Right renal cortex interstitium (tissue), 3 donors: ENCODE measurements at regions not wholly inside any gene's neighbourhood (a gene's known extent, or its start where the extent isn't known, plus 50 kb on each side); places are given as distances from the start of the nearest gene placed in this dataset.

Experiments used
- DNase-seq, 3 donors: peaks; one replicate each; pipeline ENCODE4 v3.0.0-alpha.2; 2013; ENCODE audit warnings: low read depth in 3 of 3, low spot score in 2 of 3

DNA sequence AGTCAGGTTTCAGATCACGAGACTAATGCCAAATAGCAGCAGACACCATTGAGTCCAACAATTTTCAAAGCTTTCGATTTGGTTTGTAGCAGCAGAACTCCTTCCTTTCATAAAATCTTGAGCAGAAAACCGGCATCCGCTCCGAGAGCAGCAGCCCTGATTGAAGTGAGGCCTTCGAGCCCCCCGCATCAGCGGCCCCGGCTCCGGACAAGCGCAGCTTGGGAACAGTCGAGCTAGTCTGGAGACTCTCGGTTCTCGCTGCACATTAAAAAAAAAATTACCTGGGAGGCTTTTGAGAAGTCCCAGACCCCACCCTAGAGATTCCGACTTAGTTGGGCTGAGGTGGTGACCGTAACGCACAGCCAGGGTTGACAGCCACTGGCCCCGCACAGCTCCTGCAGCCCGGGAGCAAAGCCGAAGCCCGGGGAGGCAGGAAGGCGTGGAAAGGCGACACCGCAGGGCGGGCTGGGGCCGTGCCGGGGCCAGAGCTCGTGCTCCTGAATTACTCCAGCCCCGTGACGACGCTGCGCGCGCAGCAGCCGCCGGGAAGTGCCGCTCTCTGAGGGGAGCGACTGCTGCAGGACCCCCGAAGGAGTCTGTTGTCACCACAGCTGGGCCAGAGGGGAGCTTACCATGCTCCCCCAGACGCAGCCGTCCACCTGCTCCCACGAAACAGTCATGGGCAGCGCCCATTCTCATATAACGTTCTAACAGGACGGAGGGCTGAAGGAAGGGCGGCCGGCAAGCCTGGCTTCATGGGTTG lies 57.8 kb downstream of the SPATA19 start:
- no peak for DNase-seq

DNA sequence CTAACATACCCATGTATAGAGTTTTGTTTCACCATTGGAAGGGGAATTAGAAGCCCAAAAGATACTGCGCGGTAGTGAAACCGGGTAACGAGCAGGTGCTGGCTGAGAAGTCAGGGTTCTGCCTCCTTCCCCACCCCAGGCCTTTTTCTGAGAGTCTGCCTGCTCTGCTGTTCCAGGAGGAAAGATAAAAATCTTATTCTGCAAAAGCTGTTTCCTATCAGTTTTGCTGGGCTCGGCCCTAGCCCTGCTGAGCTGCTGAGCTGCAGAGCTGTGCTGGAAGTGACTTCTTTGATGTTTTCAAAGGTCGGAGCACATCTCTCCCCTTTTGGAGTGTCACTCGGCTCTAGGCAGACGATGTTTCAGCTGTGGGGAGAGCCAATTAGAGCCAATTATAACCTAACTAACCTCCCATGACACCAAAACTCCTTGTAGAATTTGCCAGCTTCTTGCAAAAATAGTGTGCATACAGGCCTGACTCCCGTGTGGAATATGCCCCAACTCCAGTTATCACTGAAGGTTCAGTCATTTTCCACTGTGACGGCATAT lies 59.4 kb downstream of the SPATA19 start:
- no peak for DNase-seq

DNA sequence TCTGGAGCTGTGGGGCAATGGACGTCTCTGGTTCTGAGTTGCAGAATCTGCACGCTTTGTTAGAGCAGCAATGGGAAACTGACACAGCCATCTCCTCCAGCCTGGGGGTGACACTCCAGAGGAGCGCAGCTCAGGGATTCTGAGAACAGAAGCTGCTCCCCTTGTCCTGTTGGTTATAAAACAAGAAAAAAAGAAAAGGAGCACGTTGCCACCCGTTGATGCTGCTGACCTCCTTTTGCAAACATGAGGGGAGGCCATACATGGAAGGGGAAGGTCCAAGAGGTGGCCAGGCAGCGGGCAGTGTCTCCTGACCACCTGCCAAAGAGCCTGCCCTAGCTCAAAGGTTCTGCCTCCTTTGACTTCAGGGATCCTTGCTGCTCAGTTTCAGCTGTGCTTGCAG lies 61.0 kb downstream of the SPATA19 start:
- DNase-seq: no peak

DNA sequence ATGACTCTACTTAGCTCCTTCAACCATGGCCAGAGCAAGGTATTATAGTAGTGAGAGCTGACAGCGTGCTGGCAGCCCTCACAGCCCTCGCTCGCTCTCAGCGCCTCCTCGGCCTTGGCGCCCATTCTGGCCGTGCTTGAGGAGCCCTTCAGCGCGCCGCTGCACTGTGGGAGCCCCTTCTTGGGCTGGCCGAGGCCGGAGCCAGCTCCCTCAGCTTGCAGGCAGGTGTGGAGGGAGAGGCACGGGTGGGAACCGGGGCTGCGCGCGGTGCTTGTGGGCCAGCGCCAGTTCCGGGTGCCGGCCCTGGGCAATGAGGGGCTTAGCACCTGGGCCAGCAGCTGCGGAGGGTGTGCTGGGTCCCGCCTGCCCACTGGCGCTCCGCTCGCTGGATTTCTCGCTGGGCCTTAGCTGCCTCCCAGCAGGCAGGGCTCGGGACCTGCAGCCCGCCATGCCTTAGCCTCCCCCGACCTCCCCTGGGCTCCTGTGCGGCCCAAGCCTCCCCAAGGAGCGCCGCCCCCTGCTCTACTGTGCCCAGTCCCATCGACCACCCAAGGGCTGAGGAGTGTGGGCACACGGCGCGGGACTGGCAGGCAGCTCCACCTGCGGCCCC lies 63.1 kb downstream of the SPATA19 start:
- no peak for DNase-seq

DNA sequence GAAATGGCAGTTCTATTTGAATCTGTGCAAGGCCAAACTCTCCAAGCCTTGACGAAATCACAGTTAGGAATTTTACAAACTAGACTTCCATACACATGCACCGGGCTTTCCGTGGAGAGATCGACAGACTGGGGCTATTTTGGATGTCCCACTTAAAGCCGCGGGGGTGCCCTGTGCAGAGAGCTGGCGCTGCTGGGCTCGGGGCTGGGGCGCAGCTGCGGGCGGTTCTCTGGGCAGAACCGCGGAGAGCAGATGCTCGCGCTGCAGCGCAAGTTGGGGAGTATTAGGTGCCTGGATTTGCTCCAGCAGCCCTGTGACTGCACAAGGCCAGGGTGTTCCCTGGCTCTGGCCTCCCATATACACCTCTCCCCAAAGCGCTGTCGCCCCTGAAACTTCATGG lies 67.2 kb downstream of the SPATA19 start:
- no peak for DNase-seq

DNA sequence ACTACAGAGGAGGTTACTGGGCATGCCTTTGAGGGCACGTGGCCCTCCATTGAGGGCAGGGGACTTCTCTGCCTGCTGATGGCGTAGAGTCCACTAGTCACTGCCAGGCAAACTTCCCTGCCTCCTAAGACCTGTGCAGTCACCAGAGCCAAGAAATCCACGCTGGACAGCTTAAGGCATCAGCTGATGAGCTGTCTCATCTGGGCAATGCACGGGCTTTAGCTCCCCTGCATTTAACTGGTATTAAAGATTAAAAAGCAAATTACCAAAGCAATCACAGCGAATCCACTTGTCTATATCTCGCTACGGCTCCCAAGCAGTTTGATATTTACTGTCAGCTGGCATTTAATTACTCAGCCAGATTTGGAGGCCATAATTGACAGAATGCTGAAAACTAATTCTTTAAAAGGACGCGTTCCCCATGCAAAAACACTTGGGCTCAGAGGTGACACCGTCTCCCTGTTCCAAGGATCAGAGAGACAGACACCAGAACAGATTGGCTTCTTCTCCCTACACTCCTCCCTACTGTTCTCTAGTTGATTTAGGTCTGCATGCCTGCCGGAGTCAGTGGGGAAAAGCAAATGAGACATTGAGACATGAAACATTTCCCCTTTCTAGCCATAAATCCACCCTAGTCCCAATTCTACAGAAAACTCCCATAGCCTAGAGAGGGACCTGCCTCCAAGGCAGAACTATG lies 68.5 kb downstream of the SPATA19 start:
- no peak for DNase-seq

DNA sequence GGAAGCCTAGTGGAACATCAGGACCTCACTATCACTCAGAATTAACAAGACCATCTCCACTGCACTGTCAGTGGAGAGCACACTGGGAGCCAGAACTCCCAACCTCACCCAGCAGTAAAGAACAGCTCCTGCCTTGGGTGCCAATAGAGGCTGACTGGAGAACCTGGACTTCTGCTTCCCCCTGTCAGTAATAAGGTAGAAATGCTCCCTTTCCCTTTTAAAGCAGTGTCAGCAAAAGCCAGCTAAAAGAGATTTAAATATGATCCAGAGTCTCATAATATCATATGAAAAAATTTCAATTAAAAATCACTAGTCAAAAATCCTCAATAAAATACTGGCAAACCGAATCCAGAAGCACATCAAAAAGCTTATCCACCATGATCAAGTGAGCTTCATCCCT lies 82.8 kb downstream of the SPATA19 start:
- DNase-seq: no peak

DNA sequence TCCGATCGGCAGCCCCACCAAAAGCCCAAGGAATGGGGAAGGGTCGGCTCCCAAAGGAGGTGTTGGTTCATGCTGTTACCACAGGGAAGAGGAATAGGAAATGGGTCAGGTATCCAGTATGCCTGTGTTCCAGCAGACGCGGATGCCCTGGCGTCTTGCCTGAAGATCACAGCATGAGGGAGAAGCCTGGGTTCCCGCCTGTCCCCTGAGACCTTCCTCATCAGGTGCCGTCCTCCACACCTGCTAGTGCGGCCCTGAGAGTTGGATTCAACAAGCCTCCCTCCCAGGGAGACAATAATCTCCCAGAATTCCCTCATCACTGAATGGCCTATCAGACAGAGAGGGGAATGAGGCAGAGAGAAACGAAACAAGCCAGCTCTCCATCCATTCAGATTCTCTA lies 92.2 kb downstream of the SPATA19 start:
- DNase-seq: no peak

DNA sequence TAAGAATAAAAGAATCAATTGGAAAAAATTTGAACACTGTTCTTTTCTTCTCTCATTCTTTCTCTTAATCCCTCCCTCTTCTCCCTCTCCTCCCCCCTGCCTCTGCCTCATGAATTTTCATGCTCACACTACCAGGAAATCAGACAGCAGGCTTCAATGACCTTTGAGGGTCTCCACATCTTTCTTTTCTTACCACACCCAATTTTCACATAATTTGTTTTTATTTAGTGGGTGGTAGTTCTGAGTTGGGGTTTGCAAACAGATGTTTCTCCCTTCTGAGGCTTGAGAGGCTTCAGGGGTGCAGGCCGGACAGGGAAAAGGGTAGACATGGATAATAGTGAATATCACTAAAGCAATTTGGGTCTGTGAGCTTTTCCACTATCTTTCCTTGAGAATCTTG lies 95.5 kb downstream of the SPATA19 start:
- no peak for DNase-seq

DNA sequence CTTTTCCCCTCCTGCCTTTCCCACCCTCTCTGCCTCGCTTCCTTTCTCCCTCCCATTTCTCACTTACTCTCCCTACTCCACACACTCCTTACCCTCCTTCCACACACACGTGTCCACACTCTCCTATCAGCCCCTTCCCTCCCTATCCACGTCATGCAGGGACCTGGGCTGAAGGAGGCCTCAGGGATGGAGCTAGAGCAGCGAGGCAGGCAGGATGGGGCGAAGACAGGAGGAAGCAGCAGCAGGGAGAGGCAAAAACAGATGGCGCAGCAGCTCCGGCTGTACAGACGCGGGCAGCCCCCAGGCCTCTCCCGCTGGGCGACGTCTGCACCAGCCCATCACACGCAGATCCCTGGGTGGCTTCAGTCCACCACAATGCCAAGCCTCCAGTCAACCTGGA lies 97.9 kb downstream of the SPATA19 start:
- DNase-seq: no peak

DNA sequence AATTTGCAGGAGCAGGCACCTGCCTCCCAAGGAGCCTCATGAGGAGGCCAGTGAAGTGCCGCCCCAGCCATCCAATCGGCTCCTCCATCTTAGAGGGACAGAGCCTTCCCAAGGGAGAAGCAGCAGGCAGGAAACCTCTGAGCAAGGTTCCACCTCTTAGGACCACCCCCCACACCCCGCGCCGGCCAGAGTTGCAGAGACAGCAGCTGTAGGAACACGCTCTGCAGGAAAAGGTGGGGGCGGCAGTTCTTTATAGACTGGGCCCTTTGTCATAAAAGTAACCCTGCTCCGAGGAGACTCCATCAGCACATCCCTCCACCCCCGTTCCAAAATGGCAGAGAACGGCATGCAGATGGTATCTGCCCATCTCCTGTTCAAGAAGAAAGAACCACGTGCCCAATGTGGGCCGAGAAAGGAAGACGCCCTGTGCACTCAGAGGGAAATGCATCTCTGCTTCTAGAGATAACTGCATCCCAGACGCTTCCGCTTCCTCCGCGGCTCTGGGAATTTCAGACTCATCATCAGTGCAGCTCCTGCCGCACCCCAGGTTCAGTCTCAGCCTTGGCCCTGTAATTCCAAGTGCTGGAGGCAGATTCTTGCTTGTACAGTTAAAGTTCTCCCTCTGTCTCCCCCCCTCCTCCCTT lies 98.5 kb downstream of the SPATA19 start:
- no peak for DNase-seq

DNA sequence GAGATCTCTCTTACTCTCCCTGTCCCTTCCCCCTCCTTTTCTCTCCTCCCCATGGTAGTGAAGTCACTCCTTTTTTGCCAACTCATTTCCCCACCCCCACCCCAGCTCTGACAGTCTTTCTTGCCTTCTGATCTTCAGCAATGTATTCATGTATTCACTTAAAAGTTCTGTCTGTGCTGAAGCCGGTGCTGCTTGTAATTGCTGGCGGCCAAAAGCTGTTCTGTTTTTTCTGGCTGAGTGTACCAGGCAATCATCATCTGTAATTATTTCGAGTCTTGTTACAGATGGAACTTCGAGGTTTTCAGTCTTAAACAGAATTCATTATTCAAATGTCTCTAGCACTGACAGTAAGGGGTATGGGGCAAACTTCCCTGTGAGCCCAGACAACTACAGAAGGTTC lies 99.5 kb downstream of the SPATA19 start:
- no peak for DNase-seq

DNA sequence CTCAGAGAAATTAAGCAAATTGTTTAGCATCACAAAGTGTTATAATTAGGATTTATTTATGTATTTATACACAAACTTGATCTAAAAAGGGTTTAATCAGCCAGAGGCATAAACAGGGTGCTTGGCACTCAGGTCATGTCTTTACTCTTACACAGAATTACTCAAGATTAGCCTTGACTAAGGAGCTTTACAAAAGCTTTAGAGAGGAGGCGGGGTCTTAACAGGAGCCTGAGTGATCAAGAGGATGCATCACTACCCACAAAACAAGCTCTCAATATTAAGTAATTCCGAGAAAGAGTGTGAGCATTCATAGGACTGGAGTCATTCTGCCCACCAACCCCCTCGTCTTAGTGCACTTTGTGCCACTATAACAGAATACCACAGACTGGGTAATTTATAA lies 103.0 kb downstream of the SPATA19 start:
- no peak for DNase-seq

DNA sequence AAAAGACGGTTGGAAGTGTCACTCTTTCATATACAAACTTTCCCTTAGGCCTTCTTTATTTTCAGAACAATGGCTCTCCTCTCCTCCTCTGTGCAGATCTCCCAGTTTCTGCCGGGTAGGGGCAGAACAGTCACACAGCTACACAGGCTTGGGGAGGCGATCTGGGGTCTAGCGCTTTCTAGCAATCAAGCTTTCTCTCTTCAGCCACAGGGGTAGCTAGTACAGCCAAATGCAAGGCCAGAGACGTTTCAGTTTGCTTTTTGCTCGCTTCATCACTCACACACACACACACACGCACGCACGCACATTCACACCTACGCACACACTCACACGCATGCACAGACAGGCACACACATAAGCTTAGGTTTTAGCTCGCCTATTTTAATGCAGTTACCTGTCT lies 104.3 kb downstream of the SPATA19 start:
- DNase-seq: no peak

DNA sequence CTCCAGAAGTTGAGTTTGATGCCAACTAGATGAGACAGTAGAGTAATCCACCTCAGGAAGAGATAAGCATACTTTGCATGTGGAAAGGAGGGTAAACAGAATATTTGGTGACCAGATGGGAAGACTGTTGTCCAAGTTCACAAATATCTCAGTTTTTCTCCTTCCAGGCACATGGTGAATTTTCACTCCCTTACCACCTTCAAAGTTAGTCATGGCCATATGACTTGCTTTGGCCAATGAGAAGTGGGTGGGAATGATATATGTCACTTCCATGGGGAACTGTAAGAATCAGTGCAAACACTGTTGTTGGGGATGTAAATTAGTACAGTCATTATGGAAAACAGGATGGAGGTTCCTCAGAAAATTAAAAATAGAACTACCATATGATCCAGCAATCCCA lies 105.8 kb downstream of the SPATA19 start:
- no peak for DNase-seq

DNA sequence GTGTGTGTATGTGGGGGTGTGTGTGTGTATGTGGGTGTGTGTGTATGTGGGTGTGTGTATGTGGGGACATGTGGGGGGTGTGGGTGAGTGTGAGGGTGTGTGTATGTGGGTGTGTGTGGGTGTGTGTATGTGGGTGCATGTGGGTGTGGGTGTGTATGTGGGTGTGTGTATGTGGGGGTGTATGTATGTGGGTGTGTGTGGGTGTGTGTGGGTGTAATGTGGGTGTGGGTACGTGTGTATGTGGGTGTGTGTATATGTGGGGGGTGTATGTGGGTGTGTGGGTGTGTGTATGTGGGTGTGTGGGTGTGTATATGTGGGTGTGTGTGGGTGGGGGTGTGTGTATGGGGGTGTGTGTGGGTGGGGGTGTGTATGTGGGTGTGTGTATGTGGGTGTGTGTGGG lies 106.7 kb downstream of the SPATA19 start:
- DNase-seq: no peak

DNA sequence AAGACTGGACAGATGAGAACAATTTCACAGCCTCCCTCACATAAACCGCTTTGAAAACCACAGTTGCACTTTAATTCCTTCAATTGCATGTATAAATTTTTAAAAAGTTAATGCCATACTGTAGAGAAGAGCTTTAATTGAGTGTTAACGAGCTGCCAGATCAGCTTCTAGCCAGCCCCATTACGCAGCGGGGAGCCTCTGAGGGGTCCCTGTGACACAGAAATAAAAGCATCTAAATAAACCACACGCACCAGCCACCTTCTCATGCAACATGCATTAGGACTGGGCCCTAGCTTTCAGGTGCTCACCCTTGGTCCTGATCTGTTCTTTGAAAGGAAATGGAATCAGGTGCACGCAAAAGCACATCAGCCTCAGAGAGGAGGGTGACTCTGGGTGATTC lies 111.7 kb downstream of the SPATA19 start:
- no peak for DNase-seq

DNA sequence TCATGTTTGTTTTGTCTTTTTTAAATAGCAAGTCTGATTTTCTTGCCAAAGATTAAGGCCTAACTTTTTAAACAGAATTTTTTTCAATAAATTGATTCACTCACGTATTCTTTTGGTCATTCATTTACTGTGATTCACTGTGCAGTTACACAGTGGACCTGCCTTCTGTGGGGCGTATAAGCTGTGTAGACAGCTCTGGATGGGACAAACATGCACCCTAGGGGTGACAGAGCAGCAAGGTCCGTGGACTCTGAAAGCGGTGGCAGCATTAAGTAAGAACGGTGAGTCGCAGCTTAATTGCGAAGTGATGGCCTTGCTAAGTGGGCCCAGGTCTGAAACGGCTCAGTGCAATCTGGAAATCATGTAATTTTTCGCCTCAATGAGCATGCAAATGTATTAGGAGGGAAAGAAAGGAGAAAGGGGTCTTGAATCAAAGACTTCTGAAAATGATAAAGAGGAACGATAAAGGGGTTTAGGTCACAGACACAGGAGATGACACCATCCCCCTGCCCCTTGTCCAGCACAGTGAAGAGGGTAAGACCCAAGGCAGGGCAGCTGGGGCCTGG lies 113.1 kb downstream of the SPATA19 start:
- no peak for DNase-seq

DNA sequence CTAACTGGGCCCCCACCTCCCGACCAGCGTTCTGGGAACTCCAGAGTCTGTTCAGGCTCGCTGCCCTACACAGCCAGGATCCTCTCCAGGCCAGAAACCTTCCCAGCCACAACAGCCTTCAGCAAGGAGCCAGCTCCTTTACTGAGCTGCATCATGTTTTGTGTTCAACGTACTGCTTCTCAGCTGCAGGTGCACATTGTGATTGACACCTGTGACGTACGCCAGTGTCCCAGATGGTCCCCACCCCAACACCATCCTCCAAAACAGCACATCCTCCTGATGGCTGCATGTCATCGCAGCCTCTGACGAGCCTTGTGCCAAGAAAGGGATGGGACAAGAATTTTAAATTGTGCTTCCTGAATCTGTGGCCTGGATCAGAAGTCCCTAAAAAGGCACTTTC lies 117.5 kb downstream of the SPATA19 start:
- DNase-seq: no peak

DNA sequence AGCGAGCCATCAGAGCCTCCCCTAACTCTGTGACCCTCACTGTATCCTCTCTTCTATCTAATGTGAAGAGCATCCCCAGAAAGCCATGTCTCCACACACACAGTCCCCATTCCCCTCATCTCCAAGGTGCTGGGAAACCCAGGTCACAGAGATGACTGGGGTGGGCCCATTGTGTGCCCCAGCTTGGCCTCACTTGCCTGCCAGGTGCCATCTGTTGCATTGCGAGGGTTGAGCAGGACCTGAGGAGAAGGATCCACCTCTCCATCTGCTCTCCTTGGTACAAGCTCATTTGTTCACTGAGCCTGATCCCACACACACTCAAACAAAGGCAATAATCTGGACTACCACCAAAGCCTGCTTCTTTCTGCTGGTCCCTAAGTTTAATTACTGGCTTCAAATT lies 118.8 kb downstream of the SPATA19 start:
- DNase-seq: no peak

DNA sequence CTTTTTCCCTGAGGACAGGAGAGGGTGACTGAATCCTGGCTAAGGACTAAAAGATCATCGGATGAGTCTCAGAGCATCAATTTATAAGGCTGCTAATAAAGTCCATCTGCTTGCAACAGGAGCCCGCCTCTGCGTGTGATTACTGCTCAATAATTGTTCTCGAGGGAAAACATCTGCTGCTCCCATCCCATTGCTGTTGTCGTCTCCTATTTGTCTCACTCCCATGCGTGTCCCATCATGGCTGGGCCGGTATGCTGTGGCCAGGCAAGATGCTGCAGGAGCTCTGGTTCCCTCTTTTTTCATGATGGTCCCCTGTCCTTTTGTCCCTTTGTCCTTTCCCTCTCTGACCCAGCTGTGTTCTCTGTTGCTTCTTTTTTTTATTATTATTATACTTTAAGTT lies 121.2 kb downstream of the SPATA19 start:
- DNase-seq: no peak
